ENCODE measurements at regions not wholly inside any gene's neighbourhood (a gene's known extent, or its start where the extent isn't known, plus 50 kb on each side); places are given as distances from the start of the nearest gene placed in this dataset.

DNA sequence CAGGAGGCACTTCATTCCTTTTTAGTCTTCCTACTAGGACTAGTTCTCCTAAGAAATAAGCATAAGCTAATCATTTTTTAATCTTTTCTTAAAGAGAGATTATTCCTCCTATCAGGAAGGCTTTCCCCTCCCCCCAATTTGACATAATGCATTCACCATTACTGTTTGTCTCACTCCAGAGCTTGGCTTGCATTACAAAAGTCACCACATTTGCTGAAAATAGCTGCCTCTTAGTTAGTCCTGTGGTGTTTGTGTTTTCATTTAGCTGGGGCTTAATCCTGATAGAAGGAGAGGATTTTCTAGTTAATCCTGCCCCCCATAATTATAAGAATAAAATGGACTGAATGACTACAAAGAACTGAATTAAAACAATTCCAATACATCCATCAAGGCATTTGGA is 307.1 kb upstream of the RRP15 start:
- H2AFZ ChIP-seq (ENCODE audit: low read length) = no peak overlapping the region
- no peak overlapping the region for H3K4me2 ChIP-seq (ENCODE audit: low read depth, low read length, poor library complexity, severe bottlenecking)
- no peaks in the 10 kb centered on the region for H3K36me3 ChIP-seq (ENCODE audit: insufficient read depth, low read length)
- no peaks in the 10 kb centered on the region for H3K9me2 ChIP-seq (replicated peaks; ENCODE audit: low read depth, low read length)
- H3K79me2 ChIP-seq (ENCODE audit: insufficient read depth, low read length) = no peaks in the 10 kb centered on the region
- no peaks in the 10 kb centered on the region for H4K20me1 ChIP-seq (ENCODE audit: insufficient read depth, low read length, poor library complexity, severe bottlenecking)
- TF ChIP-seq, protein P1, sequence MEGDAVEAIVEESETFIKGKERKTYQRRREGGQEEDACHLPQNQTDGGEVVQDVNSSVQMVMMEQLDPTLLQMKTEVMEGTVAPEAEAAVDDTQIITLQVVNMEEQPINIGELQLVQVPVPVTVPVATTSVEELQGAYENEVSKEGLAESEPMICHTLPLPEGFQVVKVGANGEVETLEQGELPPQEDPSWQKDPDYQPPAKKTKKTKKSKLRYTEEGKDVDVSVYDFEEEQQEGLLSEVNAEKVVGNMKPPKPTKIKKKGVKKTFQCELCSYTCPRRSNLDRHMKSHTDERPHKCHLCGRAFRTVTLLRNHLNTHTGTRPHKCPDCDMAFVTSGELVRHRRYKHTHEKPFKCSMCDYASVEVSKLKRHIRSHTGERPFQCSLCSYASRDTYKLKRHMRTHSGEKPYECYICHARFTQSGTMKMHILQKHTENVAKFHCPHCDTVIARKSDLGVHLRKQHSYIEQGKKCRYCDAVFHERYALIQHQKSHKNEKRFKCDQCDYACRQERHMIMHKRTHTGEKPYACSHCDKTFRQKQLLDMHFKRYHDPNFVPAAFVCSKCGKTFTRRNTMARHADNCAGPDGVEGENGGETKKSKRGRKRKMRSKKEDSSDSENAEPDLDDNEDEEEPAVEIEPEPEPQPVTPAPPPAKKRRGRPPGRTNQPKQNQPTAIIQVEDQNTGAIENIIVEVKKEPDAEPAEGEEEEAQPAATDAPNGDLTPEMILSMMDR (conservative IDR thresholded peaks at IDR 0.05; ENCODE audit: low read length) = no peak
- no peak for TF ChIP-seq EZH2phosphoT487 (IDR thresholded peaks at IDR 0.05; ENCODE audit: borderline replicate concordance)
- no peaks in the 10 kb centered on the region for H3K4me1 ChIP-seq (ENCODE audit: insufficient read depth, low read length, poor library complexity, severe bottlenecking)
- H3F3A ChIP-seq (ENCODE audit: low read depth) = no peaks in the 10 kb centered on the region
- no peaks in the 10 kb centered on the region for H3K9me3 ChIP-seq (ENCODE audit: insufficient read depth, low read depth, low read length)
- H3K27me3 ChIP-seq (ENCODE audit: insufficient read depth, low read length, poor library complexity, severe bottlenecking) = no peaks in the 10 kb centered on the region
- H3K4me3 ChIP-seq (ENCODE audit: low read length, poor library complexity, severe bottlenecking) = no peak overlapping the region
- H3K9ac ChIP-seq (ENCODE audit: low read depth, low read length, poor library complexity, severe bottlenecking) = no peak overlapping the region

DNA sequence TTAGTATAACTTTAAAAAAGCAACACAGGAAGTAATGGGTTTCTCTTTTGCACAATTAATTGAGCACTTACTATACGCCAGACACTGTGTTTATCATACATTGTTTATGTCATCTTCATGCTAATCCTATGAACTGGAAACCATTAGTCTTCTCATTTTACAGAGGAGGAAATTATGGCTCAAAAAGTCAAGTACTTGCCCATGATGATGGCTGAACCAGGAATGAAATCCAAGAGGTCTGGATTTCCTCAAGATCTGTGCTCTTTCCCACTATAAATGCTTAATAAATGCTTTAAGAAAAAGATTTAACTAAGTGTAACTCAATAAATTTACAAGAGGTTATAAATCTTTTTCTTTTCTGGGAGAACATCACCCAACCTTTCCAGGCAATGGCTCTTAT is 303.7 kb upstream of the RRP15 start:
- Histone ChIP-seq H3K4me3 (ENCODE audit: low read length, poor library complexity, severe bottlenecking) (no peak overlapping the region), H3F3A (ENCODE audit: low read depth) (no peaks in the 10 kb centered on the region), H3K4me1 (ENCODE audit: insufficient read depth, low read length, poor library complexity, severe bottlenecking) (no peaks in the 10 kb centered on the region), H4K20me1 (ENCODE audit: insufficient read depth, low read length, poor library complexity, severe bottlenecking) (no peaks in the 10 kb centered on the region), H3K36me3 (ENCODE audit: insufficient read depth, low read length) (no peaks in the 10 kb centered on the region), H3K4me2 (ENCODE audit: low read depth, low read length, poor library complexity, severe bottlenecking) (no peak overlapping the region), H3K9me3 (ENCODE audit: insufficient read depth, low read depth, low read length) (no peaks in the 10 kb centered on the region), H3K27me3 (ENCODE audit: insufficient read depth, low read length, poor library complexity, severe bottlenecking) (no peaks in the 10 kb centered on the region), H2AFZ (ENCODE audit: low read length) (no peak overlapping the region), H3K79me2 (ENCODE audit: insufficient read depth, low read length) (no peaks in the 10 kb centered on the region), H3K9me2 (replicated peaks; ENCODE audit: low read depth, low read length) (no peaks in the 10 kb centered on the region), H3K9ac (ENCODE audit: low read depth, low read length, poor library complexity, severe bottlenecking) (no peak overlapping the region)
- TF ChIP-seq, protein P1 (conservative IDR thresholded peaks at IDR 0.05; ENCODE audit: low read length) = no peak
- TF ChIP-seq EZH2phosphoT487 (IDR thresholded peaks at IDR 0.05; ENCODE audit: borderline replicate concordance) = no peak

DNA sequence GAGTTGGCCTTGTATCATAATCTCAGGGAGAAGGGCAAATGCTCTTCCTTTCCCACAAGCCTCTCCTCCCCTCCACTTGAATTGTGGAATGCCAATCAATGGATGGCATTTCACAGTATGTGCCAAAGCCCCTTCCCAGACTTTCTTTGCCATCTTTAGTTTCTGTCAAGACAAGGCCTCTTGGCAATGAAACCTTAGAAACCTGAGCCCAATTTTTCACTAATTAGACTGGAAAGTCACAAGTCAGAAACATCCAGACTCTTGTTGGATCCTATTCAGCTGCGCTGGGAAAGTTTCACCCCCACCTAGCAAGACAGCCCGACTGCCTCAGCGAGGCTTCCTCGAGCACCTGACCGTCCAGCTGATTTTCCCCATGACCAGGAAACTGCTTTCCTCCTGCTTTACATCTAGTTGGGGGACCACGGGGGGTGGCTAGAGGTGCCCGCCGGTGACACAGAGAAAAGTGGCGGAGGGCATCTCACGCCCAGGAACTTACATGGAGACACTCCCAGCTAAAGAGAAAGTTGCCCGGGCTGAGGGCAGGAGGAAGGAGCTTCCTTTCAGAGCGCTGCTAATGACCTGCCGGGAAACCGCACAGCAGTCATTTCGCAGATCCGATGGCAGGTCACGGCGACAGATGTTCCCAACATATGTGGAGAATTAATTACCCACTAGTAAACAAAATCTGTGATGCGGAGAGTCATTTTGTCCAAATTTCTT is 302.6 kb upstream of the RRP15 start:
- Histone ChIP-seq H2AFZ (ENCODE audit: low read length) (no peak overlapping the region), H3K9me3 (ENCODE audit: insufficient read depth, low read depth, low read length) (no peaks in the 10 kb centered on the region), H3K9me2 (replicated peaks; ENCODE audit: low read depth, low read length) (no peaks in the 10 kb centered on the region), H3F3A (ENCODE audit: low read depth) (no peaks in the 10 kb centered on the region), H4K20me1 (ENCODE audit: insufficient read depth, low read length, poor library complexity, severe bottlenecking) (no peaks in the 10 kb centered on the region), H3K4me3 (ENCODE audit: low read length, poor library complexity, severe bottlenecking) (no peak overlapping the region), H3K79me2 (ENCODE audit: insufficient read depth, low read length) (no peaks in the 10 kb centered on the region), H3K4me1 (ENCODE audit: insufficient read depth, low read length, poor library complexity, severe bottlenecking) (no peaks in the 10 kb centered on the region), H3K36me3 (ENCODE audit: insufficient read depth, low read length) (no peaks in the 10 kb centered on the region), H3K27me3 (ENCODE audit: insufficient read depth, low read length, poor library complexity, severe bottlenecking) (no peaks in the 10 kb centered on the region), H3K4me2 (ENCODE audit: low read depth, low read length, poor library complexity, severe bottlenecking) (no peak overlapping the region), H3K9ac (ENCODE audit: low read depth, low read length, poor library complexity, severe bottlenecking) (no peak overlapping the region)
- TF ChIP-seq, protein P1 (conservative IDR thresholded peaks at IDR 0.05; ENCODE audit: low read length) = no peak
- no peak for TF ChIP-seq EZH2phosphoT487 (IDR thresholded peaks at IDR 0.05; ENCODE audit: borderline replicate concordance)

Data from Loucy (cell line).